Ishikawa (cell line): ENCODE measurements at regions not wholly inside any gene's neighbourhood (a gene's known extent, or its start where the extent isn't known, plus 50 kb on each side); places are given as distances from the start of the nearest gene placed in this dataset.

Source experiments
- CEBPB ChIP-seq: IDR thresholded peaks from 2 replicates; pipeline ENCODE4 v1.6.1; 2012
- CREB1 ChIP-seq: IDR thresholded peaks from 2 replicates; pipeline ENCODE4 v1.6.1; 2012; ENCODE audit warnings: low read depth
- EGR1 ChIP-seq: IDR thresholded peaks from 2 replicates; pipeline ENCODE4 v1.6.1; 2012
- EP300 ChIP-seq: IDR thresholded peaks from 2 replicates; pipeline ENCODE4 v1.6.1; 2012; ENCODE audit warnings: borderline replicate concordance
- FOXM1 ChIP-seq: IDR thresholded peaks from 2 replicates; pipeline ENCODE4 v1.6.1; 2012; ENCODE audit warnings: low read depth, borderline replicate concordance
- MAX ChIP-seq: IDR thresholded peaks from 2 replicates; pipeline ENCODE4 v1.6.1; 2012
- RAD21 ChIP-seq: IDR thresholded peaks from 2 replicates; pipeline ENCODE4 v1.6.1; 2012; ENCODE audit warnings: low read depth
- TCF12 ChIP-seq: IDR thresholded peaks from 2 replicates; pipeline ENCODE4 v1.6.1; 2012; ENCODE audit warnings: low read depth
- TF ChIP-seq, protein P1 (sequence below): IDR thresholded peaks from 2 replicates; pipeline ENCODE4 v1.6.1; 2012; ENCODE audit warnings: low read depth, mild to moderate bottlenecking

- TF ChIP-seq, protein P1, sequence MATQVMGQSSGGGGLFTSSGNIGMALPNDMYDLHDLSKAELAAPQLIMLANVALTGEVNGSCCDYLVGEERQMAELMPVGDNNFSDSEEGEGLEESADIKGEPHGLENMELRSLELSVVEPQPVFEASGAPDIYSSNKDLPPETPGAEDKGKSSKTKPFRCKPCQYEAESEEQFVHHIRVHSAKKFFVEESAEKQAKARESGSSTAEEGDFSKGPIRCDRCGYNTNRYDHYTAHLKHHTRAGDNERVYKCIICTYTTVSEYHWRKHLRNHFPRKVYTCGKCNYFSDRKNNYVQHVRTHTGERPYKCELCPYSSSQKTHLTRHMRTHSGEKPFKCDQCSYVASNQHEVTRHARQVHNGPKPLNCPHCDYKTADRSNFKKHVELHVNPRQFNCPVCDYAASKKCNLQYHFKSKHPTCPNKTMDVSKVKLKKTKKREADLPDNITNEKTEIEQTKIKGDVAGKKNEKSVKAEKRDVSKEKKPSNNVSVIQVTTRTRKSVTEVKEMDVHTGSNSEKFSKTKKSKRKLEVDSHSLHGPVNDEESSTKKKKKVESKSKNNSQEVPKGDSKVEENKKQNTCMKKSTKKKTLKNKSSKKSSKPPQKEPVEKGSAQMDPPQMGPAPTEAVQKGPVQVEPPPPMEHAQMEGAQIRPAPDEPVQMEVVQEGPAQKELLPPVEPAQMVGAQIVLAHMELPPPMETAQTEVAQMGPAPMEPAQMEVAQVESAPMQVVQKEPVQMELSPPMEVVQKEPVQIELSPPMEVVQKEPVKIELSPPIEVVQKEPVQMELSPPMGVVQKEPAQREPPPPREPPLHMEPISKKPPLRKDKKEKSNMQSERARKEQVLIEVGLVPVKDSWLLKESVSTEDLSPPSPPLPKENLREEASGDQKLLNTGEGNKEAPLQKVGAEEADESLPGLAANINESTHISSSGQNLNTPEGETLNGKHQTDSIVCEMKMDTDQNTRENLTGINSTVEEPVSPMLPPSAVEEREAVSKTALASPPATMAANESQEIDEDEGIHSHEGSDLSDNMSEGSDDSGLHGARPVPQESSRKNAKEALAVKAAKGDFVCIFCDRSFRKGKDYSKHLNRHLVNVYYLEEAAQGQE, result no peak
- TF ChIP-seq EP300 (no peak), RAD21 (no peak), EGR1 (no peak), TCF12 (no peak), MAX (no peak), CEBPB (no peak), CREB1 (no peak), FOXM1 (no peak)
These were observed 73.7 kb upstream of the TMEM229A start for GRCh38 chr7:124106575-124106974.
